Loucy (cell line): ENCODE measurements at regions not wholly inside any gene's neighbourhood (a gene's known extent, or its start where the extent isn't known, plus 50 kb on each side); places are given as distances from the start of the nearest gene placed in this dataset.

Experiments used
- EZH2phosphoT487 ChIP-seq: fragments of 200-600 bp; IDR thresholded peaks from 2 replicates; pipeline ENCODE4 v1.6.1; 2018; ENCODE audit warnings: antibody characterized with exemption, mild to moderate bottlenecking, moderate library complexity, borderline replicate concordance
- TF ChIP-seq, protein P1 (sequence below): fragments of 200-600 bp; sonication (generic); conservative IDR thresholded peaks from 2 replicates; pipeline ENCODE4 v1.5.1; 2014; ENCODE audit warnings: mild to moderate bottlenecking, antibody characterized with exemption, low read length

DNA sequence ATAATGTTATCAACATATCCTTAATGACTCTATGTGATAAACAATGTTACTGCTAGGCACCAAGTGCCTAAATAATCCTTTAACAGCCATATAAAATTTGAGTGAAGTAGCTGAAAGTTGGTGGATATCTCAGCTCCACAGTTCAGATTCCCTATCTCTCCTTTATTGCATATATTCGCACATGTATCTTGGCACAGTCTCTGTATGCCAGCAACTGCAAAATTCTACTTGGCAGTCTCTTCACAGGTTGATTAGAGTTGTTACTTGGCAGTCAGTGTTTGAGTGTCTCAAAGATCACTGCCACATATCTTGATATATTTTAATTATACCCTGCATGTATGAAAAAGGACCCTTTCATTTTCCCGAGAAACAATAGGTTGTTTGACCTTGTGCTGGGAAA, 879.3 kb downstream of the OLFM4 start:
- TF ChIP-seq, protein P1, sequence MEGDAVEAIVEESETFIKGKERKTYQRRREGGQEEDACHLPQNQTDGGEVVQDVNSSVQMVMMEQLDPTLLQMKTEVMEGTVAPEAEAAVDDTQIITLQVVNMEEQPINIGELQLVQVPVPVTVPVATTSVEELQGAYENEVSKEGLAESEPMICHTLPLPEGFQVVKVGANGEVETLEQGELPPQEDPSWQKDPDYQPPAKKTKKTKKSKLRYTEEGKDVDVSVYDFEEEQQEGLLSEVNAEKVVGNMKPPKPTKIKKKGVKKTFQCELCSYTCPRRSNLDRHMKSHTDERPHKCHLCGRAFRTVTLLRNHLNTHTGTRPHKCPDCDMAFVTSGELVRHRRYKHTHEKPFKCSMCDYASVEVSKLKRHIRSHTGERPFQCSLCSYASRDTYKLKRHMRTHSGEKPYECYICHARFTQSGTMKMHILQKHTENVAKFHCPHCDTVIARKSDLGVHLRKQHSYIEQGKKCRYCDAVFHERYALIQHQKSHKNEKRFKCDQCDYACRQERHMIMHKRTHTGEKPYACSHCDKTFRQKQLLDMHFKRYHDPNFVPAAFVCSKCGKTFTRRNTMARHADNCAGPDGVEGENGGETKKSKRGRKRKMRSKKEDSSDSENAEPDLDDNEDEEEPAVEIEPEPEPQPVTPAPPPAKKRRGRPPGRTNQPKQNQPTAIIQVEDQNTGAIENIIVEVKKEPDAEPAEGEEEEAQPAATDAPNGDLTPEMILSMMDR = no peak
- no peak for TF ChIP-seq EZH2phosphoT487
